GM10248 (cell line): ENCODE measurements at regions not wholly inside any gene's neighbourhood (a gene's known extent, or its start where the extent isn't known, plus 50 kb on each side); places are given as distances from the start of the nearest gene placed in this dataset.

Experiments used
- CTCF ChIA-PET: fragments of 300-600 bp; sonication (Branson Sonifier 250); formaldehyde crosslinking; extraction: SDS; loops from one replicate; lab custom pipeline; 2021; ENCODE audit warnings: antibody characterized with exemption; lab: Yijun Ruan, JAX
- POLR2A ChIA-PET: fragments of 350-650 bp; sonication (Branson Sonifier 250); formaldehyde crosslinking; extraction: SDS; loops from one replicate; lab custom pipeline; 2020; ENCODE audit warnings: antibody characterized with exemption; lab: Yijun Ruan, JAX
- DNase-seq: peaks from one replicate; pipeline ENCODE4 v3.0.0; 2012; ENCODE audit errors: extremely low spot score
- CTCF ChIP-seq: IDR thresholded peaks from 2 replicates; pipeline ENCODE4 v1.5.1; 2012; ENCODE audit warnings: mild to moderate bottlenecking, low read depth; ENCODE audit errors: extremely low read depth, missing control alignments, control extremely low read depth

- no peak for TF ChIP-seq CTCF
- CTCF ChIA-PET = interaction anchor here (0.9 to 1.7 kb wide), 4 partner anchors 10 to 99 kb away, joined by 3 to 5 read pairs (median 4); no protein-coding TSS in a partner anchor
- no peak for DNase-seq
- POLR2A ChIA-PET = interaction anchor here (0.6 kb wide), 1 partner anchor 1582 kb away, joined by 3 read pairs; no protein-coding TSS in a partner anchor
Observed at GRCh38 chr4:182137343-182137742, 105.9 kb upstream of the TENM3 start.

GRCh38 chr4:182139491-182139890, 103.7 kb upstream of the TENM3 start:
- POLR2A ChIA-PET = no interaction called here
- no peak for DNase-seq
- no peak for TF ChIP-seq CTCF
- CTCF ChIA-PET = no interaction called here

GRCh38 chr4:182140547-182140946, 102.7 kb upstream of the TENM3 start:
- CTCF ChIA-PET = interaction anchor here (0.8 kb wide), 1 partner anchor 12 kb away, joined by 3 read pairs; no protein-coding TSS in a partner anchor
- POLR2A ChIA-PET = no interaction called here
- TF ChIP-seq CTCF = no peak
- DNase-seq = no peak

GRCh38 chr4:182141061-182141460, 102.1 kb upstream of the TENM3 start:
- POLR2A ChIA-PET = no interaction called here

GRCh38 chr4:182142176-182143085, 100.8 kb upstream of the TENM3 start:
- CTCF ChIA-PET = no interaction called here
- DNase-seq = no peak
- POLR2A ChIA-PET = no interaction called here
- TF ChIP-seq CTCF = no peak

More at GRCh38 chr4:182141061-182141460, 102.1 kb upstream of the TENM3 start:
- TF ChIP-seq CTCF = no peak
- CTCF ChIA-PET = interaction anchor here (0.8 kb wide), 1 partner anchor 11 kb away, joined by 3 read pairs; no protein-coding TSS in a partner anchor
- no peak for DNase-seq

- POLR2A ChIA-PET = no interaction called here
- TF ChIP-seq CTCF = no peak
- CTCF ChIA-PET = no interaction called here
- DNase-seq = no peak
Observed at GRCh38 chr4:182143086-182143821, 99.9 kb upstream of the TENM3 start.
